Mononuclear cell (primary cell): ENCODE measurements at regions not wholly inside any gene's neighbourhood (a gene's known extent, or its start where the extent isn't known, plus 50 kb on each side); places are given as distances from the start of the nearest gene placed in this dataset.

ENCODE experiments used
- H3K27me3 ChIP-seq: 2 replicates; pipeline ENCODE4 v1.6.0; 2011; ENCODE audit warnings: low read length, control low read depth; ENCODE audit not compliant: insufficient read depth
- H3K4me1 ChIP-seq: 2 replicates; pipeline ENCODE4 v1.5.1; 2011; ENCODE audit warnings: mild to moderate bottlenecking, low read length, control low read depth; ENCODE audit not compliant: insufficient read depth
- H3K4me3 ChIP-seq: 2 replicates; pipeline ENCODE4 v1.5.1; 2011; ENCODE audit warnings: mild to moderate bottlenecking, low read length, moderate library complexity
- H3K9me3 ChIP-seq: 2 replicates; pipeline ENCODE4 v1.5.1; 2011; ENCODE audit warnings: low read depth, mild to moderate bottlenecking, control low read depth, low read length

GRCh38 chr19:27529158-27529557 lies 1683.8 kb downstream of the UQCRFS1 start:
- Histone ChIP-seq H3K4me1 (no peaks in the 10 kb centered on the region), H3K27me3 (no peaks in the 10 kb centered on the region), H3K9me3 (peaks cover 100% of the 10 kb centered on the region), H3K4me3 (no peak overlapping the region)

- Histone ChIP-seq H3K27me3 (no peaks in the 10 kb centered on the region), H3K9me3 (peaks cover 62% of the 10 kb centered on the region), H3K4me1 (no peaks in the 10 kb centered on the region), H3K4me3 (no peak overlapping the region)
Observed at GRCh38 chr19:27522223-27522622, 1690.7 kb downstream of the UQCRFS1 start.
